KG1 (cell line): ENCODE measurements at regions not wholly inside any gene's neighbourhood (a gene's known extent, or its start where the extent isn't known, plus 50 kb on each side); places are given as distances from the start of the nearest gene placed in this dataset.
A peak's percentile ranks its signal among the peaks of the same experiment; 100 is the strongest.
"Not testable (repeated sequence)": the region's sequence is repeated elsewhere in the genome, so short reads cannot be mapped to it uniquely, and the experiment has no call there.

Experiments
- DNase-seq: peaks from one replicate; lab custom pipeline; 2025; lab: John Stamatoyannopoulos, UW

DNA sequence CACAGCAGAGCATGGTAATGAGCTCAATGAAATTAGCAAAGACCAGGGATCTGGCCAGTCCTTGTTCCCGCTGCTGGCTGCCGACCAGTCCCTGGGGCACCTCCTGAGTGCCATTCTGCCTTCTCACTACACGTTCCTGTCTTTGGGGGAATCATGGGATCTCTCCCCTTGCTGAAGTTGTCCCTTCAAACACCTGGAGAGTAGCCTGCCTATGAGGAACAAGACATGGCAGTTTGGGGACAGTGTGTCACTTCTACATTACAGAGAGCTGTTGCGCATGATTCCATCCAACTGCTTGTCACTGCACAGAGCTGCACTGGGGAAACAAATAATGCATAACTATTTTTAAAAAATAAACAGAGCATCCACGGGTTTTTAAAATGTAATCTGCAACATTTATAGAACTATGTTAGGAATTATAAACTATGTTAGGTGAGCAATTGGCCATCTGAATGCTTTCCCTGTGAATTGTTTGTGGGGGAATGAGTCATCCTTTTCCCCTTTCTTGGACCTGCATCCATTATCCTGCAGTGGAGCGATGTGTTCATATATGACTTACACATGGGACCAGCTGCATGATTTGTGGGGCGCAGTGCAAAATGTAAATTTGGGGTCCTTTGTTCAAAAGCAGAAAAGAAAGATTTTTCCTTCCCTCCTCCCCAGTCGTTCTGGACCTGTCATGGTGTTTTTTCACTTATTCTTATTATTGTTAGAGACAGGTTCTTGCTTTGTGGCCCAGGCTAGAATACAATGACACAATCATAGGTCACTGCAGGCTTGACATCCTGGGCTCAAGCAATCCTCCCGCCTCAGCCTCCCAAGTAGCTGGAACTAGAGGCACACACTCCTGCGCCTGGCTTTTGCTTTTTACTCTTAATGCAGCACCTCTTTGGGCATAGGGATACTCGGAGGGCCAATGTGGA lies 115.0 kb upstream of the TBL1X start:
- DNase-seq = no peak

- DNase-seq = no peak
Measured at GRCh38 chrX:9351126-9351525, 113.7 kb upstream of the TBL1X start.

DNA sequence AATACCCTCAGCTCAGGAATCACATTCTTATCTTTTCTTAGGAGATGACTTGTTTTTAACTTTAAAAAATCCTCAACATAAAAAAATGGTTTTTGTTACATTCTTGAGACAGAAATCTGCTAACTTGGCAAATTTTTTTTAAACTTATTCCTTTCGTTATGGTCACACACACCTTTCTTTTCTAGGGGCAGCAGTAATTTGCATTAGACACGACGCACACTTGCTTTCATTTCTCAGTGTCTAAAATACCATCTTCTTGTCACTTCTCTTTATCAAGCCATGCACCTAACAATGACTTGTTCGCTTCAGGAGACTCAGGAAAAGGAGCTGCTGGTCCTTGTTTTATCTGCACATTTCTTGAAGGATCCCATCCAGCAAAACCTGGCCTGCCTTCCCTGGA lies 112.6 kb upstream of the TBL1X start:
- no peak for DNase-seq

GRCh38 chrX:9352694-9353411 lies 112.0 kb upstream of the TBL1X start:
- peak; percentile 19 for DNase-seq

DNA sequence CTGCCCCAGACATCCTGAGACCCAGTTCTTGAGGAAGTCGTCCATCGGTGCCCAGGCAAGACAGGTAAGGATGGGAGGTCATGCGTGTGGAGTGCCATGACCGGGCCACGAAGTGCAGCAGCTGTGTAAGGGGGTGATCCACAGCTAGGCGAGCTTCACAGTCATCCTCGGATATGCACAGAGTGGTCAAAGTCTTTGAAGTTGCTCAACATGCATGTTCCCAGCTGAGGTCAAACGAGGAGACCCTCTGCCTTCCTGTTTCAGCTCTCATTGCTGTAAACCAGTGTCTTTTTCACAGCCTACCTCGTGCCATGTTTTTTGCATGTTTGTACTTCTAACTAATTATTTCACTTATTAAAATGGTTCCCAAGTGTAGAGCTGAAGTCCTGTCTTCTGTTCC lies 109.9 kb upstream of the TBL1X start:
- no peak for DNase-seq

DNA sequence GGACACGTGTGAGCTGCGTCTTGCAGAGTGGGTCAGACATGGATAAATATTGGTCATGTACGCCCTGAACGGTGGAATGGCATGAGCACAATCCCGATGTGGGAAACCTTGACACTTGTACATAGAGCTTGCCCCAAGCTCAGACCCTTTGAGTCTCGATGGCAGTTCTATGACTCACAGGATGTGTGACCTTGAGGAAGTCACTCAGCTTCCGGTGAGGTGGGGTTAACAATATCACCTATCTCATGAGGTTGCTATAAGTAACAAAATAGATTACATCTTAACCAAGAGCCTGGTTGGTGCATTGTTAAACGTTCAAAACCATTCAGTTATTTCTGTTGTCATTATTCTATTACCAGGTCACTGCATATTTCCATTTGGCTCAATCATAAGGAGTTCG lies 109.1 kb upstream of the TBL1X start:
- peak; percentile 2 for DNase-seq

GRCh38 chrX:9356846-9357245 lies 108.0 kb upstream of the TBL1X start:
- no peak for DNase-seq

GRCh38 chrX:9357518-9358114 lies 107.2 kb upstream of the TBL1X start:
- no peak for DNase-seq

DNA sequence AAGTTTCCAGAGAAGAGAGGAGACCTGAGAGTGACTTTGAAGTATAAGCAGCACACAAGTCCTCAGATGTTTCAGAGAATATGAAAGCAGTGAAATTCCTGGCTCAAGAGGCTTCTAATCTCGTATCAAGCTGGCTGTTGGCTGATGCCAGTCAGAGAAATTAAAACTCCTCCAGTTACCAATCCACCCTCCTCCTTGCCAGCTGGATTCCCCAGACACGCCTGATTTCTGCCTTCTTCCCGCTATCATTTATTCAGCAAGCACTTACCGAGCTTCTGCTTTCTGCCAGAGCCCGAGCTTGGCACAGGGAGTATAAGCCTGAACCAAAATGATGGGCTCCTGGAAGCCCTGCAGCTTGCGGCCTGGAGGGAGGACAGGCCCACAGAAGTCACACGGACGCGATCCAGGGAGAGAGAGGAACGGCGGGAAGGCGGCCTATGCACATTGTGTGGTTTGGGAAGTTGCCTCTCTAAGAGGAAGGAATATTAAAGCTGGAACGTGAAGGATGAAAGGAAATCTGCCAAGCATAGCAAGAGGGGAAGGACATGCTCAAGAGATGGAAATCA lies 102.4 kb upstream of the TBL1X start:
- no peak for DNase-seq

- no peak for DNase-seq
Measured at GRCh38 chrX:9367421-9367820, 97.4 kb upstream of the TBL1X start.

GRCh38 chrX:9368262-9368661 lies 96.6 kb upstream of the TBL1X start:
- no peak for DNase-seq

DNA sequence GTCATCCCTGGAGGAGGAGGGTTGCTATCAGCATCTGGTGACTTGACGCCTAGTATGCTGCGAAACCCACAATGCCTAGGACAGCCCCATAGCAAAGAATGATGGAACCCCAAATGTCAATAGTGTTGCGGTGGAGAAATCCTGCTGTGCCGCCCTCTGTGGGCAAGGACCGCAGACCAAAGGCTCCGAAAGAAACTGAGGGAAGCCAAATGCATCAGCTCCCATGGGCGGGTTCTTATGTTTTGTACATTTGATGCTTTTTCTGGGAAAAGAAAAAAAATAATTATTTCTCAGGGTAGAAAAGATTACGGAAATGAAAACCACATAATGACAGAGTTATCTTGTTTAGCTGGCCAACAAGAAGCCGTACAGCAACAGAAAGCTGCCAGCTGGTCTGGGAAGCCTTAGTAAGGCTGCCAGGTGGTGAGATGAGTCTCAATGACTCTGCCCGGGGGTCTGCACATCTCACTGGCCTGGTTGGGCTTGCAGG lies 95.0 kb upstream of the TBL1X start:
- no peak for DNase-seq

DNA sequence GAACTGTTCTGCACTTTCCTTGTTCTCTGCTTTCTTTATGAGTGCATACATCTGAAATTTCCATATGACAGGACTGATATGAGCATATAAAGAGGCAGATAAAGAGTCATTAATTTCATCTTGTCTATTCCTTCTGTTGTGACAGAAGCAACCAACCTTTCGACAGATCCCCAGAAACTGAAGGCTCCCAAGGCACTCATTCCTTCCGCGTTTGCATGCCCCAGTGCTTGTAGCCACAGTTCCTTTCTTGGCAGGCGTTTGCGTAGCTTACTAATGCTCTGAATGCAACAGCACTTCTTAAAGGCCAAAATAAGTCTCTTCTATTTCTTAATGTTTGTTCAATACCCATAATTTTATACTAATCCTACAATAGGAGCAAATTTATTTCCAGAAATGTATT lies 94.0 kb upstream of the TBL1X start:
- no peak for DNase-seq

DNA sequence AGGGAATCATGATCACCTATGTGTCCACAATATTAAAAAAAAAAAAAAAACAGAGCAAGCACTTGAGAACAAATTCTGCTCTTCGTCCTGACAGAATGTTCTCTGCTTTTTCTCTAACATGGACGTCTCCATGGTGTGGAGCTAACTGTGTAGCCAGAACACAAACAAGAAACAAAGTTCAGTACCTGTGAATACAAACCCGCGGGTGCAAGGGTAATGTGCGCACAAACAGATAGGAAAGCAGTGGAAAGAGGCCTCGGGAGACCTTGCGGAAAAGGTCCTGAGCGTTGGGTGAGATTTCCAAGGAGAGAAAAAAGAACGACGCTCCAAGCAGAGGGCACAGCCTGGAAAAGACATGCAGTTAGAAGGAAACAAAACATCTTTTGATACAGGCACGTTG lies 92.0 kb upstream of the TBL1X start:
- DNase-seq = no peak

- no peak for DNase-seq
Measured at GRCh38 chrX:9373789-9374188, 91.1 kb upstream of the TBL1X start.

DNA sequence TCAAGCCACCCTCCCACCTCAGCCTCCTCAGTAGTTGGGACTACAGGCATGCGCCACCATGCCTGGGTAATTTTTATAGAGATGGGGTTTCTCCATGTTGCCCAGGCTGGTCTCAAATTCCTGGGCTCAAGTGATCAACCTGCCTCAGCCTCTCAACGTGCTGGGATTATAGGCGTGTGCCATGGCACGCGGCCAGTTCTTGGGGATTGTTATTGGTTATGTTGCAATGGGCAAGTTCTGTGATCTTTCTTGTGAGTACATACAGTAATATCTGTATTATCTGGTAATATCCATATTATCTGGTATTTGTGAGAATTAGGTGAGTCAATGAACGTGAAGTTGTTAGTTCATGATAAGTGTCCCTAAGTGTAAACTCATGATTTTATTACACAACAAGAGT lies 90.3 kb upstream of the TBL1X start:
- DNase-seq = no peak

DNA sequence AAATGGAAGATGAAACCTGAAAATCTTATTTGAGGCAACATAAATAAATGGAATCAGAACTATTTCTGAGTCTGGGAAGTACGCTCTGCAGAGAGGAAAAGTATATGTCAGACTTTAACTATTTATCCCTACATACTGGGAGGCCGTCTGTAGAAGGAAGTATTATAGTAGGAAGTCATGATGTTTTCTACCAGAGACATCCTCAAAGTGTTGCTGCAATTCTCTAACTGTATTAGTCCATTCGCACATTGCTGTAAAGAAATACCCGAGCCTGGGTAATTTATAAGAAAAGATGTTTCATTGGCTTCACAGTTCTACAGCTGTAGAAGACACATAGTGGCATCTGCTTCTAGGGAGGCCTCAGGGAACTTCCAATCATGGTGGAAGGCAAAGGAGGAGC lies 88.7 kb upstream of the TBL1X start:
- no peak for DNase-seq

DNA sequence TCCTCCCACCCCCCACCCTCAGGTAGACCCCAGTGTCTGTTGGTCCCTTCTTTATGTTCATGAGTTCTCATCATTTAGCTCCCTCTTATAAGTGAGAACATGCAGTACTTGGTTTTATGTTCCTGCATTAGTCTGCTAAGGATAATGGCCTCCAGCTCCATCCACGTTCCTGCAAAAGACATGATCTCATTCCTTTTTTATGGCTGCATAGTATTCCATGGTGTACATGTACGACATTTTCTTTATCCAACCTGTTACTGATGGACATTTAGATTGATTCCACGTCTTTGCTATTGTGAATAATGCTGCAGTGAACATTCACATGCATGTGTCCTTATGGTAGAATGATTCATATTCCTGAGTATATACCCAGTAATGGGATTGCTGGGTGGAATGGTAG lies 87.6 kb upstream of the TBL1X start:
- not testable (repeated sequence) for DNase-seq

GRCh38 chrX:9378980-9379696 lies 85.7 kb upstream of the TBL1X start:
- DNase-seq = no peak

GRCh38 chrX:9379697-9380551 lies 84.9 kb upstream of the TBL1X start:
- DNase-seq = no peak

DNA sequence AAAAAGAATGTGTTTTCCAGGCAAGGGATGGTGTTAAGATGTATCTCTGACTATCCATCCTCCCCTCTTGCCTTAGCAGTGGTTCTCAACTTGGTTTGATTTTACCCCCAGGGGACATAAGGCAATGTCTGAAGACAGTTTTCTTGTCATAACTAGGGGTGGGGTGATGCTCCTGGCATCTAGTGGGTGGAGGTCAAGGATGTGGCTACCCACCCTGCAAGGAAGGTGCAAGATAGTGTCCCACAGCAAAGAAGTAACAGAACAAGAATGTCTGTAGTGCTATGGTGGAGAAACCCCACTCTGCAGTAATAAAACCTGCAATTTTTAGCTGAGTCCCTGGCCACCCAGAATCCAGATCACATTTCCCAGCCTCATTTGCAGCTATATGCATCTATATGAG lies 81.2 kb upstream of the TBL1X start:
- DNase-seq = no peak
